Endothelial cell of umbilical vein (primary cell): ENCODE measurements at regions not wholly inside any gene's neighbourhood (a gene's known extent, or its start where the extent isn't known, plus 50 kb on each side); places are given as distances from the start of the nearest gene placed in this dataset.

Source experiments
- EZH2 ChIP-seq: IDR thresholded peaks from 2 replicates; pipeline ENCODE4 v1.6.1; 2012; ENCODE audit warnings: borderline replicate concordance, low read depth, mild to moderate bottlenecking, moderate library complexity, low read length, inconsistent platforms; ENCODE audit not compliant: severe bottlenecking
- FOS ChIP-seq: IDR thresholded peaks from 2 replicates; pipeline ENCODE4 v1.6.1; 2011; ENCODE audit warnings: mild to moderate bottlenecking, low read length, moderate library complexity, borderline replicate concordance; ENCODE audit not compliant: insufficient read depth
- GATA2 ChIP-seq: IDR thresholded peaks from 2 replicates; pipeline ENCODE4 v1.7.0; 2011; ENCODE audit warnings: low read depth, mild to moderate bottlenecking, moderate library complexity, mixed read lengths, low read length; ENCODE audit not compliant: insufficient read length, insufficient read depth
- JUN ChIP-seq: IDR thresholded peaks from 2 replicates; pipeline ENCODE4 v1.6.1; 2011; ENCODE audit warnings: borderline replicate concordance, low read depth; ENCODE audit not compliant: insufficient read length, insufficient read depth
- MYC ChIP-seq: IDR thresholded peaks from one replicate; pipeline ENCODE4 v1.6.1; 2011; ENCODE audit warnings: mild to moderate bottlenecking, low read depth, low read length
- POLR2A ChIP-seq: IDR thresholded peaks from 2 replicates; pipeline ENCODE4 v1.6.1; 2012; ENCODE audit warnings: low read depth, mild to moderate bottlenecking, control low read depth, low read length
- POLR2AphosphoS5 ChIP-seq: IDR thresholded peaks from 2 replicates; pipeline ENCODE4 v1.6.1; 2012; ENCODE audit warnings: low read depth, mild to moderate bottlenecking, control low read depth, low read length, moderate library complexity; ENCODE audit not compliant: insufficient read depth
- TF ChIP-seq, protein P1 (sequence below), 2 donors: IDR thresholded peaks; 1 replicate in 1 of 2; 2 replicates in 1 of 2; pipeline ENCODE4 v1.5.1; 2011; ENCODE audit warnings: low read length in 2 of 2, mild to moderate bottlenecking in 2 of 2, moderate library complexity in 2 of 2, control low read depth in 1 of 2, inconsistent platforms in 1 of 2, low read depth in 1 of 2; ENCODE audit not compliant: insufficient read depth in 1 of 2; ENCODE audit errors: extremely low read depth in 1 of 2
- TF ChIP-seq, protein P2 (sequence below): IDR thresholded peaks from 2 replicates; pipeline ENCODE4 v1.6.1; 2011; ENCODE audit not compliant: insufficient read depth, insufficient read length

- TF ChIP-seq JUN = no peak
- TF ChIP-seq, protein P1, sequence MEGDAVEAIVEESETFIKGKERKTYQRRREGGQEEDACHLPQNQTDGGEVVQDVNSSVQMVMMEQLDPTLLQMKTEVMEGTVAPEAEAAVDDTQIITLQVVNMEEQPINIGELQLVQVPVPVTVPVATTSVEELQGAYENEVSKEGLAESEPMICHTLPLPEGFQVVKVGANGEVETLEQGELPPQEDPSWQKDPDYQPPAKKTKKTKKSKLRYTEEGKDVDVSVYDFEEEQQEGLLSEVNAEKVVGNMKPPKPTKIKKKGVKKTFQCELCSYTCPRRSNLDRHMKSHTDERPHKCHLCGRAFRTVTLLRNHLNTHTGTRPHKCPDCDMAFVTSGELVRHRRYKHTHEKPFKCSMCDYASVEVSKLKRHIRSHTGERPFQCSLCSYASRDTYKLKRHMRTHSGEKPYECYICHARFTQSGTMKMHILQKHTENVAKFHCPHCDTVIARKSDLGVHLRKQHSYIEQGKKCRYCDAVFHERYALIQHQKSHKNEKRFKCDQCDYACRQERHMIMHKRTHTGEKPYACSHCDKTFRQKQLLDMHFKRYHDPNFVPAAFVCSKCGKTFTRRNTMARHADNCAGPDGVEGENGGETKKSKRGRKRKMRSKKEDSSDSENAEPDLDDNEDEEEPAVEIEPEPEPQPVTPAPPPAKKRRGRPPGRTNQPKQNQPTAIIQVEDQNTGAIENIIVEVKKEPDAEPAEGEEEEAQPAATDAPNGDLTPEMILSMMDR (IDR thresholded peaks at IDR 0.05; ENCODE audit: extremely low read depth in 1 of 2, insufficient read depth in 1 of 2, low read depth in 1 of 2, low read length in 2 of 2) = no peak
- TF ChIP-seq EZH2 = no peak
- TF ChIP-seq POLR2A = no peak
- TF ChIP-seq POLR2AphosphoS5 = no peak
- TF ChIP-seq, protein P2, sequence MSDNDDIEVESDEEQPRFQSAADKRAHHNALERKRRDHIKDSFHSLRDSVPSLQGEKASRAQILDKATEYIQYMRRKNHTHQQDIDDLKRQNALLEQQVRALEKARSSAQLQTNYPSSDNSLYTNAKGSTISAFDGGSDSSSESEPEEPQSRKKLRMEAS = no peak
- TF ChIP-seq GATA2 = no peak
- no peak for TF ChIP-seq FOS
- no peak for TF ChIP-seq MYC
Measured at GRCh38 chr4:132386130-132386529, 763.0 kb upstream of the PCDH10 start.
